CD14-positive monocyte (primary cell): ENCODE measurements at regions not wholly inside any gene's neighbourhood (a gene's known extent, or its start where the extent isn't known, plus 50 kb on each side); places are given as distances from the start of the nearest gene placed in this dataset.

Experiments used
- DNase-seq, 3 donors: peaks; one replicate each; pipeline ENCODE4 v3.0.0-alpha.2; 2011 to 2022
- H2AFZ ChIP-seq: 2 replicates; pipeline ENCODE4 v1.6.0; 2012; ENCODE audit warnings: mild to moderate bottlenecking, low read depth, low read length, inconsistent platforms; ENCODE audit not compliant: insufficient read depth, poor library complexity, severe bottlenecking
- H3K27ac ChIP-seq, 2 donors: 1 replicate in 1 of 2; 2 replicates in 1 of 2; pipeline ENCODE4 v1.5.1; 2012 to 2013; ENCODE audit warnings: low read length in 2 of 2, control low read depth in 1 of 2, inconsistent platforms in 1 of 2, low read depth in 1 of 2, mild to moderate bottlenecking in 1 of 2
- H3K27me3 ChIP-seq, 2 donors: one replicate each; pipeline versions ENCODE4 v1.6.0 to v1.6.1; 2011 to 2013; ENCODE audit warnings: low read length in 2 of 2; ENCODE audit not compliant: control insufficient read depth in 2 of 2, insufficient read depth in 2 of 2
- H3K36me3 ChIP-seq, 2 donors: replicated peaks in 1 of 2; 1 replicate in 1 of 2; 2 replicates in 1 of 2; pipeline versions ENCODE4 v1.5.1 to v1.6.1; 2012 to 2013; ENCODE audit warnings: low read length in 2 of 2, control low read depth in 1 of 2, inconsistent platforms in 1 of 2, mild to moderate bottlenecking in 1 of 2; ENCODE audit not compliant: insufficient read depth in 2 of 2, control insufficient read depth in 1 of 2
- H3K4me1 ChIP-seq, 2 donors: 1 replicate in 1 of 2; 2 replicates in 1 of 2; pipeline versions ENCODE4 v1.5.1 to v1.6.1; 2012 to 2013; ENCODE audit warnings: low read length in 2 of 2, control low read depth in 1 of 2, inconsistent platforms in 1 of 2, mild to moderate bottlenecking in 1 of 2, moderate library complexity in 1 of 2; ENCODE audit not compliant: insufficient read depth in 2 of 2, control insufficient read depth in 1 of 2
- H3K4me2 ChIP-seq: replicated peaks from 2 replicates; pipeline ENCODE3; 2012; ENCODE audit warnings: low read length, moderate library complexity, mild to moderate bottlenecking; ENCODE audit not compliant: poor library complexity, severe bottlenecking; ENCODE audit errors: extremely low read depth
- H3K4me3 ChIP-seq, 3 experiments: fragments of 200-600 bp in 1 of 3; sonication (generic) in 1 of 3; replicated peaks in 1 of 3; 1 replicate in 2 of 3; 2 replicates in 1 of 3; pipeline ENCODE4 v1.5.1; 2011 to 2013; ENCODE audit warnings: low read length in 3 of 3, mild to moderate bottlenecking in 3 of 3, control low read depth in 2 of 3, low read depth in 2 of 3, inconsistent platforms in 1 of 3, moderate library complexity in 1 of 3
- H3K79me2 ChIP-seq: 2 replicates; pipeline ENCODE4 v1.6.0; 2012; ENCODE audit warnings: mild to moderate bottlenecking, control low read depth, inconsistent platforms, low read length, moderate library complexity; ENCODE audit not compliant: insufficient read depth
- H3K9ac ChIP-seq: 2 replicates; pipeline ENCODE4 v1.6.0; 2017; ENCODE audit warnings: low read length, mild to moderate bottlenecking; ENCODE audit not compliant: insufficient read depth, poor library complexity, severe bottlenecking
- H3K9me3 ChIP-seq, 2 donors: replicated peaks in 1 of 2; 1 replicate in 1 of 2; 2 replicates in 1 of 2; pipeline versions ENCODE4 v1.5.1 to v1.6.1; 2012 to 2013; ENCODE audit warnings: low read length in 2 of 2, control low read depth in 1 of 2; ENCODE audit not compliant: control insufficient read depth in 1 of 2, insufficient read depth in 1 of 2
- H4K20me1 ChIP-seq: 2 replicates; pipeline ENCODE4 v1.6.0; 2012; ENCODE audit warnings: mild to moderate bottlenecking, low read length, control low read depth, moderate library complexity; ENCODE audit not compliant: insufficient read depth
- H3K27ac Mint-ChIP-seq, 7 donors: one replicate each; pipeline ENCODE4 v1.8.0; 2020; ENCODE audit warnings: mild to moderate bottlenecking in 7 of 7, mixed read lengths in 7 of 7, moderate library complexity in 6 of 7, inconsistent platforms in 2 of 7
- H3K27me3 Mint-ChIP-seq, 3 donors: one replicate each; pipeline ENCODE4 v1.8.0; 2021 to 2022; ENCODE audit warnings: low read depth in 3 of 3, mild to moderate bottlenecking in 3 of 3, mixed read lengths in 3 of 3, moderate library complexity in 3 of 3, inconsistent platforms in 1 of 3
- H3K36me3 Mint-ChIP-seq, 2 donors: one replicate each; pipeline ENCODE4 v1.8.0; 2020; ENCODE audit warnings: mixed read lengths in 2 of 2, inconsistent platforms in 1 of 2, mild to moderate bottlenecking in 1 of 2
- H3K4me1 Mint-ChIP-seq: one replicate; pipeline ENCODE4 v1.8.0; 2020; ENCODE audit warnings: mild to moderate bottlenecking, mixed read lengths
- H3K4me3 Mint-ChIP-seq, 2 donors: one replicate each; pipeline ENCODE4 v1.8.0; 2020; ENCODE audit warnings: mild to moderate bottlenecking in 2 of 2, mixed read lengths in 2 of 2, moderate library complexity in 1 of 2
- H3K9me3 Mint-ChIP-seq, 7 donors: one replicate each; pipeline ENCODE4 v1.8.0; 2020 to 2022; ENCODE audit warnings: mixed read lengths in 7 of 7, mild to moderate bottlenecking in 6 of 7, moderate library complexity in 6 of 7, inconsistent platforms in 2 of 7
- WGBS: methylation state at CpG from one replicate; pipeline ENCODE4 v1.1.5; 2013; ENCODE audit warnings: missing lambda C conversion rate; ENCODE audit not compliant: insufficient coverage; 5-methylcytosine and 5-hydroxymethylcytosine counted together
- intact Hi-C, 2 donors: fragments of 100-400 bp; cut with micrococcal nuclease; formaldehyde crosslinking; loops; one replicate each; pipeline versions ENCODE4 v1.15.0 to v1.15.1; 2023
- TF ChIP-seq, protein P1 (sequence below): fragments of 200-600 bp; IDR thresholded peaks from one replicate; pipeline ENCODE4 v1.8.0; 2022; ENCODE audit warnings: antibody characterized with exemption, mild to moderate bottlenecking

DNA sequence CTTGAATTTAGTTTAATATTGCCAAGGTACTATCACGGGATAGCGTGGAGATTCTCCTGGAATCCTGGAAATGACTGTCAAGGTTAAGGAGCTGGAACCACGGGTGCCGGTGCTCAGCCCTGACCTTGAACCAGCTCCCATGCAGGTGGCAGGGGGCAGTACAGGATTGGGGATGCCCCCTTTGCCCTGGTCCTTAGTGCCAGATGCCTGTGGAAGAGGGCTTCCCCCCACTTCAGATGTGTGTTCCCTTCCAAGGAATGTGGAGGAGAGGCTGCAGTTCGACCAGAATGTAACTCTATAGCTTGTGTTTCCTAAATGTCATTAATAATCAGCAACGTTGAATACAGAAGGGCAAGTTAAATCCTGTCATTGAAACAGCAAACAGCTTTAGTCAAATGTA lies 258.9 kb downstream of the VRK1 start:
- Mint-ChIP-seq H3K4me3 (no peak overlapping the region), H3K27me3 (peaks cover 7 to 14% (median 11%) of the 10 kb centered on the region in 3 donors), H3K36me3 (no peaks in the 10 kb centered on the region), H3K9me3 (peaks cover 0 to 2% (median 0%) of the 10 kb centered on the region in 7 donors), H3K4me1 (no peaks in the 10 kb centered on the region), H3K27ac (no peak overlapping the region)
- H3K36me3 ChIP-seq = no peaks in the 10 kb centered on the region
- no peak overlapping the region for H3K4me2 ChIP-seq
- DNase-seq = no peak
- H3K79me2 ChIP-seq = no peaks in the 10 kb centered on the region
- no peaks in the 10 kb centered on the region for H4K20me1 ChIP-seq
- TF ChIP-seq, protein P1, sequence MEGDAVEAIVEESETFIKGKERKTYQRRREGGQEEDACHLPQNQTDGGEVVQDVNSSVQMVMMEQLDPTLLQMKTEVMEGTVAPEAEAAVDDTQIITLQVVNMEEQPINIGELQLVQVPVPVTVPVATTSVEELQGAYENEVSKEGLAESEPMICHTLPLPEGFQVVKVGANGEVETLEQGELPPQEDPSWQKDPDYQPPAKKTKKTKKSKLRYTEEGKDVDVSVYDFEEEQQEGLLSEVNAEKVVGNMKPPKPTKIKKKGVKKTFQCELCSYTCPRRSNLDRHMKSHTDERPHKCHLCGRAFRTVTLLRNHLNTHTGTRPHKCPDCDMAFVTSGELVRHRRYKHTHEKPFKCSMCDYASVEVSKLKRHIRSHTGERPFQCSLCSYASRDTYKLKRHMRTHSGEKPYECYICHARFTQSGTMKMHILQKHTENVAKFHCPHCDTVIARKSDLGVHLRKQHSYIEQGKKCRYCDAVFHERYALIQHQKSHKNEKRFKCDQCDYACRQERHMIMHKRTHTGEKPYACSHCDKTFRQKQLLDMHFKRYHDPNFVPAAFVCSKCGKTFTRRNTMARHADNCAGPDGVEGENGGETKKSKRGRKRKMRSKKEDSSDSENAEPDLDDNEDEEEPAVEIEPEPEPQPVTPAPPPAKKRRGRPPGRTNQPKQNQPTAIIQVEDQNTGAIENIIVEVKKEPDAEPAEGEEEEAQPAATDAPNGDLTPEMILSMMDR = no peak
- no peak overlapping the region for H2AFZ ChIP-seq
- no peak overlapping the region for H3K9ac ChIP-seq
- WGBS = 68% methylated on average over 4 of the region's 6 CpGs
- H3K4me1 ChIP-seq = no peaks in the 10 kb centered on the region
- H3K9me3 ChIP-seq = no peaks in the 10 kb centered on the region
- intact Hi-C loops = no loop called here
- H3K27ac ChIP-seq = no peak overlapping the region
- peaks cover 2 to 5% of the 10 kb centered on the region in 2 donors for H3K27me3 ChIP-seq
- no peak overlapping the region for H3K4me3 ChIP-seq

DNA sequence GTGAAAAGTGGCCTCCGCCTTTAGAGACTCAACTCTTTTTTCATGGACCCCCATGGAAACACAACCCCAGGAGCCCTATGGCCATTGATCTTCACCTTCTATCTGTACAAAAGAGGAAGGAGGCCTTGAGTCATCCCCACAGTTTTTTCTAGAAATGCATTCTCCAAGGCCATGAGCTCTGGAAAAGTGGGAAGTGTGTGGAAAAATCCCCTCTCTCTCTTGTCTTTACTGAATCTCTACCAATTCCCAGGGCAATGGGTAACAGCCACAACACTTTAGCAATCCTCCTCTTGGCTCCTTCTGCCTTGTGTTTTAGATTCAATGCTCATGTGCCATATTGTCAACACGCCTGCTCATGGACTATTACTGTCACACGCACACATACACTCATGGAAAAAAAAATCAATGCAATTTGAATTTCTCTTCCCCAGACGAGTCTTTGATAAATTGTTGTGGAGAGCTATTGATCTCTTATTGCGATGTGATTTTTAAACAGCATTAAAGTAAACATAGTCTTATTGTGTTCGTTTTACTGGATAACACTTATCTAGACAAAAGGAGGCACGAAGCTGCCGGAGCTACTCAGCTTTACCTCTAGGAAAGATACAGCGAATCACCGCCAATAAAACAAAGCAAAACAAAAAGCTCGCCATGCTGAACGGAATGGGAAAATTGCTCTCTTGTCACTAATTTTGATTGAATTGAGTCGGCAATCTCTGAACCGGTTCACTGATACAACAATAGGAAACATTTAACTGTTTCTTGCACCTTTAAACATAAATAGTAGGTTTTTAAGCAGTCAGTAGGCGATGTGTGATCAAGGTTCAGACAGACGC lies 260.3 kb downstream of the VRK1 start:
- WGBS = 95% methylated on average over 7 of the region's 16 CpGs
- TF ChIP-seq, protein P1 = no peak

More for the DNA sequence above, 260.3 kb downstream of the VRK1 start:
- Mint-ChIP-seq H3K4me3 (peak overlapping the region in 1 of 2 donors; percentile 4), H3K27me3 (peaks cover 7 to 14% (median 11%) of the 10 kb centered on the region in 3 donors), H3K9me3 (peaks cover 0 to 6% (median 0%) of the 10 kb centered on the region in 7 donors), H3K27ac (no peak overlapping the region), H3K4me1 (no peaks in the 10 kb centered on the region), H3K36me3 (no peaks in the 10 kb centered on the region)
- Histone ChIP-seq H3K36me3 (no peaks in the 10 kb centered on the region), H3K4me2 (no peak overlapping the region), H3K9me3 (no peaks in the 10 kb centered on the region), H3K27me3 (peaks cover 2 to 5% of the 10 kb centered on the region in 2 donors), H3K27ac (no peak overlapping the region), H2AFZ (no peak overlapping the region), H3K9ac (no peak overlapping the region), H3K4me1 (no peaks in the 10 kb centered on the region), H3K4me3 (no peak overlapping the region), H3K79me2 (no peaks in the 10 kb centered on the region), H4K20me1 (no peaks in the 10 kb centered on the region)
- DNase-seq = no peak
- intact Hi-C loops = no loop called here
